ENCODE measurements at regions not wholly inside any gene's neighbourhood (a gene's known extent, or its start where the extent isn't known, plus 50 kb on each side); places are given as distances from the start of the nearest gene placed in this dataset.

DNA sequence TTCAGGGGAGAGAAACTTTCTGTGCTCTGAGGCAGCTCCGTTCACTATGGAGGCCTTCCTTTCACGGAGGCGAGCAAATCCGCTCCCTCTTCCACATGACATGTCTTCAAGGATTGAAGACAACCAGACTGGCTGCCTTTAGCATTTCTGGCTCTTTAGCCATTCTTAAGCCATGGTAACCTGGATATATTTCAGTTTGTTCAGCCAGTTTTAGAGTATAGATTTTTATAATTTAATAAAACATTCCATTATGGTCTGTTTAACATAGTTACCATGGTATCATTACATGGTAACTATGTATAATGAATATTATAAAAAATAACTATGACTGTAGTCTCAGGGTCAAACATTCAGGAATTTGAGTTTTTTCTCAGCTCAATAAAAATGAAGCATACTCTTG, 54.2 kb upstream of the NFIA start:
- no peak for TF ChIP-seq POLR2AphosphoS5 (IDR thresholded peaks at IDR 0.05; ENCODE audit: borderline replicate concordance, low read depth, low read length)
- TF ChIP-seq EZH2 (IDR thresholded peaks at IDR 0.05): no peak

Data from SK-N-MC (cell line).